Breast epithelium (tissue), 4 donors: ENCODE measurements at regions not wholly inside any gene's neighbourhood (a gene's known extent, or its start where the extent isn't known, plus 50 kb on each side); places are given as distances from the start of the nearest gene placed in this dataset.
A peak's percentile ranks its signal among the peaks of the same experiment; 100 is the strongest.

Experiments
- DNase-seq, 2 donors: peaks; one replicate each; pipeline ENCODE4 v3.0.0-alpha.2; 2019; ENCODE audit warnings: low spot score in 2 of 2
- H3K27ac ChIP-seq, 2 donors: fragments of 200-600 bp; sonication (generic) in 1 of 2; one replicate each; pipeline ENCODE4 v1.5.1; 2016 to 2019; ENCODE audit warnings: mild to moderate bottlenecking in 1 of 2
- H3K27me3 ChIP-seq, 2 donors: fragments of 200-600 bp; sonication (generic) in 1 of 2; one replicate each; pipeline versions ENCODE4 v1.5.1 to v1.6.0; 2017 to 2019; ENCODE audit warnings: control low read depth in 1 of 2, mild to moderate bottlenecking in 1 of 2
- H3K36me3 ChIP-seq: fragments of 200-600 bp; one replicate; pipeline ENCODE4 v1.5.1; 2019
- H3K4me1 ChIP-seq, 2 donors: fragments of 200-600 bp; sonication (generic); one replicate each; pipeline ENCODE4 v1.5.1; 2016 to 2019; ENCODE audit warnings: control low read depth in 1 of 2
- H3K4me3 ChIP-seq, 3 donors: fragments of 200-600 bp; sonication (generic); 1 replicate in 2 of 3; 2 replicates in 1 of 3; pipeline ENCODE4 v1.5.1; 2016 to 2019; ENCODE audit warnings: mild to moderate bottlenecking in 3 of 3, moderate library complexity in 2 of 3
- H3K9me3 ChIP-seq, 2 donors: fragments of 200-600 bp; sonication (generic) in 1 of 2; one replicate each; pipeline ENCODE4 v1.5.1; 2016 to 2019; ENCODE audit warnings: control low read depth in 1 of 2
- POLR2A ChIP-seq: fragments of 450-650 bp; IDR thresholded peaks from one replicate; pipeline ENCODE4 v1.6.1; 2016; ENCODE audit warnings: antibody characterized with exemption, mild to moderate bottlenecking, moderate library complexity
- POLR2AphosphoS5 ChIP-seq, 3 donors: sonication (generic); formaldehyde crosslinking; IDR thresholded peaks; one replicate each; pipeline ENCODE4 v1.6.1; 2017; ENCODE audit warnings: antibody characterized with exemption in 3 of 3
- intact Hi-C: fragments of 100-400 bp; cut with DNase I; formaldehyde crosslinking; loops from one replicate; pipeline ENCODE4 v1.15.1; 2023; ENCODE audit warnings: low total_unique reads
- TF ChIP-seq, protein P1 (sequence below), 3 donors: fragments of 450-650 bp; IDR thresholded peaks; one replicate each; pipeline ENCODE4 v1.5.1; 2016 to 2017; ENCODE audit warnings: antibody characterized with exemption in 3 of 3, mild to moderate bottlenecking in 3 of 3, moderate library complexity in 3 of 3

DNA sequence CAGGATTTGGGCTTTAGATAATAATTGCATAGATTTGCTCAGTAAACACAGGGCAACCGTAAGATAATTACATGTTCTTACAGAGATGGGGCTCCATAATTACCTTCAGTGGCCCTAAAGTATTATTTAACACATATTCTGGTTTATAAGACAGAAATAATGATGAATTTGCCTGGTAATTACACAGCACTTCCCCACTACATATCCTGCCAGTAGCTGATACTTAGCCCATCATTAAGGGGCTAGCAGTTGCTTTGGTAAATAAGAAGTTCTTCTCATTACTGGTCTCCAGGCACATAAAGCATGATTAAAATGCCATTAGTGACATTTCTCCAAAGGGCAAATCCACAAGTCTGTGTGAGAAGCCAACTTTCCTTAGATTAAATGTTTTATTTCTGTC is 158.7 kb downstream of the NUAK1 start:
- Histone ChIP-seq H3K4me3 (no peak overlapping the region), H3K27me3 (no peaks in the 10 kb centered on the region), H3K36me3 (no peaks in the 10 kb centered on the region), H3K4me1 (no peaks in the 10 kb centered on the region), H3K9me3 (no peaks in the 10 kb centered on the region), H3K27ac (no peak overlapping the region)
- intact Hi-C loops: no loop called here
- TF ChIP-seq POLR2AphosphoS5 (IDR thresholded peaks at IDR 0.05) (no peak), POLR2A (no peak)
- TF ChIP-seq, protein P1, sequence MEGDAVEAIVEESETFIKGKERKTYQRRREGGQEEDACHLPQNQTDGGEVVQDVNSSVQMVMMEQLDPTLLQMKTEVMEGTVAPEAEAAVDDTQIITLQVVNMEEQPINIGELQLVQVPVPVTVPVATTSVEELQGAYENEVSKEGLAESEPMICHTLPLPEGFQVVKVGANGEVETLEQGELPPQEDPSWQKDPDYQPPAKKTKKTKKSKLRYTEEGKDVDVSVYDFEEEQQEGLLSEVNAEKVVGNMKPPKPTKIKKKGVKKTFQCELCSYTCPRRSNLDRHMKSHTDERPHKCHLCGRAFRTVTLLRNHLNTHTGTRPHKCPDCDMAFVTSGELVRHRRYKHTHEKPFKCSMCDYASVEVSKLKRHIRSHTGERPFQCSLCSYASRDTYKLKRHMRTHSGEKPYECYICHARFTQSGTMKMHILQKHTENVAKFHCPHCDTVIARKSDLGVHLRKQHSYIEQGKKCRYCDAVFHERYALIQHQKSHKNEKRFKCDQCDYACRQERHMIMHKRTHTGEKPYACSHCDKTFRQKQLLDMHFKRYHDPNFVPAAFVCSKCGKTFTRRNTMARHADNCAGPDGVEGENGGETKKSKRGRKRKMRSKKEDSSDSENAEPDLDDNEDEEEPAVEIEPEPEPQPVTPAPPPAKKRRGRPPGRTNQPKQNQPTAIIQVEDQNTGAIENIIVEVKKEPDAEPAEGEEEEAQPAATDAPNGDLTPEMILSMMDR (IDR thresholded peaks at IDR 0.05): no peak
- DNase-seq: no peak

DNA sequence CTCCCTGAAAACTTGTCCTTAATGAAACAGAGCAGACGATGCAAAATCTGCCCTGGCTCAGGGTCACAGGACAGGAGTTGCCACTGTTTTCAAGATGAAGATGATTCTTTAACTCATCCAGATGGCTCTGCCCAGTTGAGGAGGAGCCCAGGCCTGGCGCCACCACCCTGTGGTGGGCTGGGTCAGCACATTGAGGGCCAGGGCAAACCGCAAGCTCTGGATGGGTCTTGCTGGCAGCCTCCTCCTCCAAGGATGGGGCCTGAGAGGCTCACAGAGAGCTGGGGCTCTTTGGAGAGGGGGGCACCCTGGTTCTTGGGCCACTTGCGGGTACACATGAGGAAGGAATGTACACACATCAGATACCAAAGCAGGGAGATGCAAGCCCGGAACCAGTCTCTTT is 158.2 kb downstream of the NUAK1 start:
- no peak for DNase-seq
- Histone ChIP-seq H3K4me3 (no peak overlapping the region), H3K4me1 (no peaks in the 10 kb centered on the region), H3K27me3 (no peaks in the 10 kb centered on the region), H3K36me3 (no peaks in the 10 kb centered on the region), H3K9me3 (no peaks in the 10 kb centered on the region), H3K27ac (no peak overlapping the region)
- TF ChIP-seq, protein P1 (IDR thresholded peaks at IDR 0.05): no peak
- TF ChIP-seq POLR2A (no peak), POLR2AphosphoS5 (IDR thresholded peaks at IDR 0.05) (no peak)
- intact Hi-C loops: no loop called here

DNA sequence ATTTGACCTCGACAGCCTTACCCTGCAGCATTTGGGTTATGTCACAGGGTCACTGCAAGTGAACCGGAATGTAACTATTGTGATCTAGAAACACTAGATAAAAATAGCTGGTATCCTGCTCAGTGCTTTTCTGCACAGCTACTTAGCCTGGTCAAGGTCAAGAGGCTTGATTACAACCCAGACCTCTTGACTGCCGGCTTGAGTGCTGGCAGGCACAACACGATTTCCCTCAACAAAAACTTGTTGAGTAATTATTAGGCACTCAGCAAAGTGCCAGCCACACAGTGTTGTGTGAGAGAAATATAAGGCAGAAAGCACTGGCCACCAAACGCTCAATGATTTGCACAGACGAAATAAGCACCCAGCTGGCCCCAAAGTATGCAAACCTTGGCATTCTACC is 156.7 kb downstream of the NUAK1 start:
- no peaks in the 10 kb centered on the region for H3K9me3 ChIP-seq
- intact Hi-C loops: no loop called here
- TF ChIP-seq POLR2A (no peak), POLR2AphosphoS5 (IDR thresholded peaks at IDR 0.05) (no peak)
- TF ChIP-seq, protein P1 (IDR thresholded peaks at IDR 0.05): no peak
- no peaks in the 10 kb centered on the region for H3K27me3 ChIP-seq
- no peaks in the 10 kb centered on the region for H3K4me1 ChIP-seq
- H3K27ac ChIP-seq: no peak overlapping the region
- no peaks in the 10 kb centered on the region for H3K36me3 ChIP-seq
- DNase-seq: no peak
- no peak overlapping the region for H3K4me3 ChIP-seq

DNA sequence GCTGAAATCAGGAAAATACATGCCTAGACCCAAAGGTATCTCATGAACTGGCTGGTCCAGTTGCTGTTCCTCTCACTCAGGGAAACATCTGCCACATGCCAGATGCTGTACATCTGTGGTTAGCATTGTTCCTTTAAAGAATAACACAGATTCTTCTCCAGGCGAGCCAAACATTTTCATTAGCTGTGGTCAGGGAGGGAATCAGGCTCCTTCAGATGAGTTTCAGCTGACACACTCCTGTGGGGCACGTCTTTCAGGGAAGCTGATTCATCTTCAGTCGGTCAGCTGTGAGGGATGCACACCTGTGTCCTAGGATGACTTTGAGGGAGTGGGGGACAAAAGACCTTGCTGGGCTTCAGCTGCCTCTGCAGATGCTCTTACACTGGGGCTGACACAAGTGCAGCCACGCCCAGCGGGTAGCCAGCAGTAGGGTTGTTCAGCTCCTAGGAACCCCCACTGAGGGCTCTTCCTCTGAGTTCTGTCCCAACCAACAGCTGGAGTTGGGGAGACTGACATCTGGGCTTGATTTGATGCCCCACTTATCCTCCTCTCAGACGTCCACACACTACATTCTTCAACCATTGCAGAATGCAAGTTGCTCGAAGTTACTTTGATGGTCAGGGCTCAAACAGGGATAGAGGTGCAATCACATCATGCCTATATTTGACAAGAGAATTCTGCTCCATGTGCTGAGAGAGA is 155.0 kb downstream of the NUAK1 start:
- intact Hi-C loops: no loop called here
- H3K4me1 ChIP-seq: no peaks in the 10 kb centered on the region
- TF ChIP-seq POLR2A (no peak), POLR2AphosphoS5 (IDR thresholded peaks at IDR 0.05) (no peak)
- TF ChIP-seq, protein P1 (IDR thresholded peaks at IDR 0.05): no peak
- H3K36me3 ChIP-seq: no peaks in the 10 kb centered on the region
- no peak overlapping the region for H3K27ac ChIP-seq
- H3K9me3 ChIP-seq: no peaks in the 10 kb centered on the region
- H3K4me3 ChIP-seq: no peak overlapping the region
- H3K27me3 ChIP-seq: no peaks in the 10 kb centered on the region
- DNase-seq: peak in 1 of 2 donors; percentile 19

DNA sequence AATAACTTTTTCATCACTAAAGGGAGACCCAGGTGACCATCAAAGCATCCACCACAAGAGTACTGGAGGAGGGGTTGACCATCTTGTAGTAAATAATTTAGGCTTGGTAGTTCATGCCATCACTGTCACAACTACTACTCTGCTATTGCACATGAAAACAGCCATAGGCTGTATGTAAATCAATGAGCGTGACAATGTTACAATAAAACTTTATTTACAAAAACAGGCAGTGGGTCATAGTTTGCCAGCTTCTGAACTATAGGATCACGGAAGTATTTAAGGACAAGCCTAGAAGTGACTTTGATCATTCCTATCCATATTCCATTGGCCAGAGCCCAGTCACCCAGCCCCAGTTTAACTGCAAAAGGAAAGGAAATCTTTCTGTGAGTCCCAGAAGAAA is 153.4 kb downstream of the NUAK1 start:
- no peaks in the 10 kb centered on the region for H3K36me3 ChIP-seq
- intact Hi-C loops: no loop called here

More for the DNA sequence above, 153.4 kb downstream of the NUAK1 start:
- no peak for TF ChIP-seq POLR2A
- TF ChIP-seq, protein P1 (IDR thresholded peaks at IDR 0.05): no peak
- no peak for TF ChIP-seq POLR2AphosphoS5 (IDR thresholded peaks at IDR 0.05)
- no peak overlapping the region for H3K4me3 ChIP-seq
- no peaks in the 10 kb centered on the region for H3K9me3 ChIP-seq
- no peak for DNase-seq
- no peaks in the 10 kb centered on the region for H3K4me1 ChIP-seq
- no peaks in the 10 kb centered on the region for H3K27me3 ChIP-seq
- no peak overlapping the region for H3K27ac ChIP-seq
